ENCODE measurements at regions not wholly inside any gene's neighbourhood (a gene's known extent, or its start where the extent isn't known, plus 50 kb on each side); places are given as distances from the start of the nearest gene placed in this dataset.

- no peak overlapping the region for H3K4me3 Mint-ChIP-seq
- POLR2A ChIA-PET = no interaction called here
These were observed 194.0 kb upstream of the SLITRK1 start for GRCh38 chr13:84076280-84076679.

More at GRCh38 chr13:84076280-84076679, 194.0 kb upstream of the SLITRK1 start:
- H3K9me3 Mint-ChIP-seq = no peaks in the 10 kb centered on the region
- CTCF ChIA-PET = no interaction called here
- no peak overlapping the region for H3K27ac Mint-ChIP-seq
- H3K27me3 Mint-ChIP-seq (ENCODE audit: low read depth) = no peaks in the 10 kb centered on the region
- no peaks in the 10 kb centered on the region for H3K36me3 Mint-ChIP-seq
- TF ChIP-seq MAX (CRISPR knock-in tag; IDR thresholded peaks at IDR 0.05) (no peak), ATF6 (CRISPR knock-in tag; IDR thresholded peaks at IDR 0.05) (no peak), TCF7 (CRISPR knock-in tag; IDR thresholded peaks at IDR 0.05; ENCODE audit: low read depth) (no peak), ZBTB43 (CRISPR knock-in tag; IDR thresholded peaks at IDR 0.05) (no peak), ATF2 (CRISPR knock-in tag; IDR thresholded peaks at IDR 0.05; ENCODE audit: borderline replicate concordance, low read depth) (no peak), EMX1 (CRISPR knock-in tag; IDR thresholded peaks at IDR 0.05) (no peak), JUN (CRISPR knock-in tag; IDR thresholded peaks at IDR 0.05) (no peak), NFYB (CRISPR knock-in tag; conservative IDR thresholded peaks at IDR 0.05; ENCODE audit: low read depth) (no peak), ESRRA (CRISPR knock-in tag; IDR thresholded peaks at IDR 0.05; ENCODE audit: borderline replicate concordance) (no peak), ZNF281 (CRISPR knock-in tag; IDR thresholded peaks at IDR 0.05) (no peak), FOXP4 (CRISPR knock-in tag; IDR thresholded peaks at IDR 0.05) (no peak), KAT7 (CRISPR knock-in tag; IDR thresholded peaks at IDR 0.05; ENCODE audit: borderline replicate concordance) (no peak), ERG (CRISPR knock-in tag; IDR thresholded peaks at IDR 0.05) (no peak), TP53 (CRISPR knock-in tag; IDR thresholded peaks at IDR 0.05) (no peak), GRHL2 (CRISPR knock-in tag; IDR thresholded peaks at IDR 0.05; ENCODE audit: insufficient replicate concordance, severe bottlenecking) (no peak), TEAD4 (CRISPR knock-in tag; IDR thresholded peaks at IDR 0.05) (no peak), ZNF671 (CRISPR knock-in tag; IDR thresholded peaks at IDR 0.05) (no peak), ZNF219 (CRISPR knock-in tag; IDR thresholded peaks at IDR 0.05; ENCODE audit: borderline replicate concordance) (no peak)
- peaks cover 12% of the 10 kb centered on the region for H3K4me1 Mint-ChIP-seq
- ATAC-seq (0 out of 2 replicates have a peak, but pooled peaks have one; percentile 39), DNase-seq (ENCODE audit: low spot score) (no peak)
